Thoracic aorta (tissue), 2 donors: ENCODE measurements at regions not wholly inside any gene's neighbourhood (a gene's known extent, or its start where the extent isn't known, plus 50 kb on each side); places are given as distances from the start of the nearest gene placed in this dataset.

ENCODE experiments used
- ATAC-seq: fragments of 150-250 bp; one replicate; pipeline ENCODE4 v1.8.0; 2017; ENCODE audit warnings: low read depth; ENCODE audit not compliant: insufficient number of reproducible peaks, low FRiP score
- DNase-seq: peaks from one replicate; pipeline ENCODE4 v3.0.0-alpha.2; 2020; ENCODE audit warnings: low spot score
- H3K27ac ChIP-seq, 2 donors: fragments of 200-600 bp; sonication (generic); 1 replicate in 1 of 2; 2 replicates in 1 of 2; pipeline ENCODE4 v1.5.1; 2016; ENCODE audit warnings: mild to moderate bottlenecking in 2 of 2, moderate library complexity in 2 of 2
- H3K27me3 ChIP-seq: fragments of 200-600 bp; sonication (generic); replicated peaks from 2 replicates; pipeline ENCODE4 v1.6.0; 2016; ENCODE audit warnings: mild to moderate bottlenecking; ENCODE audit not compliant: insufficient read depth
- H3K36me3 ChIP-seq: fragments of 200-600 bp; sonication (generic); one replicate; pipeline ENCODE4 v1.5.1; 2016
- H3K4me1 ChIP-seq, 2 donors: fragments of 200-600 bp; sonication (generic); 1 replicate in 1 of 2; 2 replicates in 1 of 2; pipeline versions ENCODE4 v1.5.1 to v1.6.0; 2016; ENCODE audit warnings: low read depth in 2 of 2, mild to moderate bottlenecking in 1 of 2; ENCODE audit not compliant: control insufficient read depth in 1 of 2
- H3K4me3 ChIP-seq: fragments of 200-600 bp; sonication (generic); 2 replicates; pipeline ENCODE4 v1.5.1; 2016; ENCODE audit warnings: mild to moderate bottlenecking
- H3K9me3 ChIP-seq: fragments of 200-600 bp; sonication (generic); 2 replicates; pipeline ENCODE4 v1.5.1; 2016
- CTCF ChIP-seq: fragments of 200-600 bp; sonication (generic); IDR thresholded peaks from one replicate; pipeline ENCODE4 v1.5.1; 2019; ENCODE audit warnings: antibody characterized with exemption

GRCh38 chr15:66905185-66905584 lies 160.2 kb upstream of the SMAD3 start:
- no peak for DNase-seq
- H3K27me3 ChIP-seq = no peaks in the 10 kb centered on the region
- ATAC-seq = no peak
- H3K9me3 ChIP-seq = no peaks in the 10 kb centered on the region
- peaks cover 23 to 31% of the 10 kb centered on the region in 2 donors for H3K4me1 ChIP-seq
- no peak overlapping the region for H3K27ac ChIP-seq
- no peak overlapping the region for H3K4me3 ChIP-seq
- H3K36me3 ChIP-seq = no peaks in the 10 kb centered on the region
- TF ChIP-seq CTCF = no peak

DNA sequence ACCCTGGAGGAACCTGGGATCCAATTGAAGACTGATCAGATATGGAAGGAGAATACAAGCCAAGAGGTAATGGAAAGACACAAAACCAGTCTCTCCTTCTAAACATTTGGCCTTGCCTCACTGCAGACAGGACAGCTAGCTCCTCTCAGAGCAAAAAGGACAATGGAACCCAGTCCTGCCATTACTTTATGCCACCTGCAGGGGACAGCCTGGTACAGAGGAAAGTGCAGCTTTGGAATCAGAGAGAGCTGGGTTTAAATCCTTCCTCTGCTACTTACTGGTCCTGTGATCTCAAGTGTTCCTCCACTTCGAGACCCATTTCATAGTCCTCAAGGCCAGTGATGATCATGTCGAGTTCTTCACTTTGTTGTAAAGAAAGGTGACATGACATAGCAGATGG lies 159.4 kb upstream of the SMAD3 start:
- no peak for TF ChIP-seq CTCF
- DNase-seq = no peak
- no peak overlapping the region for H3K27ac ChIP-seq

GRCh38 chr15:66906668-66907614 lies 158.5 kb upstream of the SMAD3 start:
- no peaks in the 10 kb centered on the region for H3K27me3 ChIP-seq
- no peak for ATAC-seq
- H3K4me1 ChIP-seq = peaks cover 14 to 20% of the 10 kb centered on the region in 2 donors
- H3K4me3 ChIP-seq = no peak overlapping the region
- DNase-seq = no peak
- TF ChIP-seq CTCF = no peak
- no peaks in the 10 kb centered on the region for H3K9me3 ChIP-seq
- H3K36me3 ChIP-seq = no peaks in the 10 kb centered on the region
- H3K27ac ChIP-seq = no peak overlapping the region

More for the DNA sequence above, 159.4 kb upstream of the SMAD3 start:
- no peaks in the 10 kb centered on the region for H3K27me3 ChIP-seq
- no peaks in the 10 kb centered on the region for H3K9me3 ChIP-seq
- H3K36me3 ChIP-seq = no peaks in the 10 kb centered on the region
- H3K4me1 ChIP-seq = peaks cover 23 to 29% of the 10 kb centered on the region in 2 donors
- ATAC-seq = no peak
- no peak overlapping the region for H3K4me3 ChIP-seq

DNA sequence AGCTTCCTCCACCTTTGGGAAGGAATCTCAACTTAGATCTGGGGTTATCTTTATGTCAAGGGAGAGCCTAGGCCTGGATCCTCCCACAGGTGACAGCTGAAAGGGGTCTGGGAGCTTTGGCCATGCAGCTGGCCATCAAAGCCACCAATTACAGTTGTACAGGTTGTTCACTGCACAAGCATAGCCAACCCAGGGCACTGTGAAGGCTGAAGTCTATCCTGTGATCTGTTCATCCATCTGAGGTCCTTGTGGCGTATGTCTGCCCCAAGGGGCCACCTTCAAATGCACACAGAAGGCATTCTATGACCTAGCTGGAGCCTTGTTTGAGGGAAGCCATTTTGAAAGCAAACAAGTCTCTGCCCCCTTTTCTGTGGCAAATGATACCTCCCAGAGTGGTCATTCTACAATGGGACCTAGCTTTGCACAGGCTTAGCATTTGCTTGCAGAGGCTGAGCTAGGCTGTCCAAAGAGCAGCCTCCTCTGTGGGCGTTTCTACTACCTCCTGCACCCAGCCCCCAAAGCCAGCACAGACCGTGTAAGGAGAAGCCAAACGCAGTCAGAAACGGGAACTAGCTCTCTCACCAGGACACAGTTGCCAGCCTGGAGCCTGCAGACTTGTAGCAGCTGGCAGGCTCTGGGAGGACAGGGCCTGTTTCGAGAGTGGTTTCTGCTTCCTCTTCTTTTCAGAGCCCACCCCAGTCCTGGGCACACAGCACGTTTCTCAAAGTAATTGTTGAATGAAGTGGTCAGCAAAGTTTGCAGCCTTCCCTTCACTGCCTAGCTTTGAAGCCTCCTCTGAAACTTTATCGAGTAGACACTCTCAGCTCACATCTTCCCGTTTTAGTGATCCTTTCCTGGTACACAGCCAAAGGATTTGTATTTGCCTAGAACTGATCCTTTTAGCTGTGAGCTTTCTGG lies 157.3 kb upstream of the SMAD3 start:
- Histone ChIP-seq H3K27ac (peak overlapping the region; percentile 65 to 78), H3K36me3 (no peaks in the 10 kb centered on the region), H3K4me3 (no peak overlapping the region), H3K9me3 (no peaks in the 10 kb centered on the region), H3K27me3 (no peaks in the 10 kb centered on the region), H3K4me1 (peaks cover 14 to 20% of the 10 kb centered on the region in 2 donors)
- DNase-seq (no peak), ATAC-seq (no peak)
- TF ChIP-seq CTCF = no peak

GRCh38 chr15:66908744-66909095 lies 156.7 kb upstream of the SMAD3 start:
- H3K4me1 ChIP-seq = peaks cover 14 to 20% of the 10 kb centered on the region in 2 donors
- H3K4me3 ChIP-seq = no peak overlapping the region
- no peaks in the 10 kb centered on the region for H3K9me3 ChIP-seq
- H3K27ac ChIP-seq = peak overlapping the region; percentile 65 to 78
- H3K36me3 ChIP-seq = no peaks in the 10 kb centered on the region
- ATAC-seq = peak; percentile 25
- no peak for TF ChIP-seq CTCF
- no peak for DNase-seq
- no peaks in the 10 kb centered on the region for H3K27me3 ChIP-seq
